AG09319 (cell line): ENCODE measurements at regions not wholly inside any gene's neighbourhood (a gene's known extent, or its start where the extent isn't known, plus 50 kb on each side); places are given as distances from the start of the nearest gene placed in this dataset.

ENCODE experiments used
- DNase-seq: peaks from one replicate; pipeline ENCODE4 v3.0.0-alpha.2; 2010; ENCODE audit warnings: low read depth; ENCODE audit errors: extremely low read depth
- TF ChIP-seq, protein P1 (sequence below): IDR thresholded peaks from 2 replicates; pipeline ENCODE4 v1.5.1; 2011; ENCODE audit warnings: low read depth, mild to moderate bottlenecking, inconsistent platforms, low read length, moderate library complexity

DNA sequence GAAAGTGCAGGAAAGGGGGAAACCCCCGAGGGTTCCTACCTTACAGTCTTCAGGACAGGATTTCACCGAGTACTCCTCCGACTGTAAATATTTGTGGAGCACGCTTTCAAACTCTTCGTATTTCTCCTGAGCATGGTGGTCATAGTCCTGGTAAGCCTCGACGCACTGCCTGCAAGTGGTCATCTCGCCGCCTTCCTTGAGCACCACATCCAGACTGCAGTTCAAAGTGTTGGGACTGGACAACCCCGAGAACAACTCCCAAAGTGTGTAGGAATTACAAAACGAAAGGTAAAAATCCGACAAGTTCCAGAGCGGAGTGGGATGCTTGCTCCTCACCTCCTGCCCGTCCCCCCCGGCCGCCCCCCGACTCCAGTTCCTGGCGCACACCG, 349.7 kb downstream of the LIG4 start:
- TF ChIP-seq, protein P1, sequence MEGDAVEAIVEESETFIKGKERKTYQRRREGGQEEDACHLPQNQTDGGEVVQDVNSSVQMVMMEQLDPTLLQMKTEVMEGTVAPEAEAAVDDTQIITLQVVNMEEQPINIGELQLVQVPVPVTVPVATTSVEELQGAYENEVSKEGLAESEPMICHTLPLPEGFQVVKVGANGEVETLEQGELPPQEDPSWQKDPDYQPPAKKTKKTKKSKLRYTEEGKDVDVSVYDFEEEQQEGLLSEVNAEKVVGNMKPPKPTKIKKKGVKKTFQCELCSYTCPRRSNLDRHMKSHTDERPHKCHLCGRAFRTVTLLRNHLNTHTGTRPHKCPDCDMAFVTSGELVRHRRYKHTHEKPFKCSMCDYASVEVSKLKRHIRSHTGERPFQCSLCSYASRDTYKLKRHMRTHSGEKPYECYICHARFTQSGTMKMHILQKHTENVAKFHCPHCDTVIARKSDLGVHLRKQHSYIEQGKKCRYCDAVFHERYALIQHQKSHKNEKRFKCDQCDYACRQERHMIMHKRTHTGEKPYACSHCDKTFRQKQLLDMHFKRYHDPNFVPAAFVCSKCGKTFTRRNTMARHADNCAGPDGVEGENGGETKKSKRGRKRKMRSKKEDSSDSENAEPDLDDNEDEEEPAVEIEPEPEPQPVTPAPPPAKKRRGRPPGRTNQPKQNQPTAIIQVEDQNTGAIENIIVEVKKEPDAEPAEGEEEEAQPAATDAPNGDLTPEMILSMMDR: no peak
- no peak for DNase-seq

DNA sequence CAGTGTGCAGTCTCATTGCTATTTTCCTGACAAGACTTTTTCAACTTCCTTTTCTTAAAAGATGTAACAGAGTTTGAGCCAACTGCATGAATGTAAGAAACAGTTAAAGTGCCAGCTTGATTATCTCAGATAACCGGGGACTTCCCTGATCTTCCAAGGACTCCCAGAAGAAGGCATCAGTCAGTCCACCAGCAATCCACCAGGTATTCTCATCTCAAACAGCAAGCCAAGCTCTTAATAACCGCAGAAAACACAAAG, 350.1 kb downstream of the LIG4 start:
- TF ChIP-seq, protein P1: no peak
- DNase-seq: no peak

DNA sequence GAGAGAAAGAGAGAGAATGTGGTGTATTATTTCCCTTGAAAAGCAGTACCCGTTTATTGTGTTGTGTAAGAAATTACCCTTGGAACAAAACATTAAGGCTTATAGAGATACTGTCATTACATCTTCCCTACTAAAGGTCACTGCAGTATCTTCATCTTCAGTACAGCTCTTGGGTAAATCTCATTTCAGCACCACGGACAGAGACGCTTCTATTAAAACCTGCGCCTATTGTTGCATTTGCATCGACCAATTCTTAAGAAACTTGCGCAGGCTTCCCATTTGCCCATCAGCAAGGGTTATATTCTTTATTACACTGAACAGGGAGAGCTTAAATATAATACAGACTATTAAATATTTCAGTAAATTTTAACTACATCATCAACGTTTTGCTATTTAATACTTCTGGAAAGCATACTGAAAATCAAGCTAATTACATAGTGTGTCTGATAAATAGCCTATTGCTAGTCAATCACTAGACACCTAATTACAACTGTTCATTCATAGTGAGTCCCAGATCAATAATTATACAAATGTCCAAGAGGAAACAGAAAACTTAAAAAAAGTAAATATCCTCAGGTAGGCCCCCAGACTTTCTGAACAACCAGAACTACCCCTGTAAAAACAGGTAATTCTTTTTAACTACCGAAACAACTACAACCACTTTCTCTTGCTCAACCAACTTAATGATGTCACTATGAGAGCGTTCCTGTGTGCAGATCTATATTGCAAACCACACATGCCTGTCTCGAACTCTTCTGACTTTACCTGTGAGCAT, 350.6 kb downstream of the LIG4 start:
- DNase-seq: no peak
- TF ChIP-seq, protein P1: no peak

DNA sequence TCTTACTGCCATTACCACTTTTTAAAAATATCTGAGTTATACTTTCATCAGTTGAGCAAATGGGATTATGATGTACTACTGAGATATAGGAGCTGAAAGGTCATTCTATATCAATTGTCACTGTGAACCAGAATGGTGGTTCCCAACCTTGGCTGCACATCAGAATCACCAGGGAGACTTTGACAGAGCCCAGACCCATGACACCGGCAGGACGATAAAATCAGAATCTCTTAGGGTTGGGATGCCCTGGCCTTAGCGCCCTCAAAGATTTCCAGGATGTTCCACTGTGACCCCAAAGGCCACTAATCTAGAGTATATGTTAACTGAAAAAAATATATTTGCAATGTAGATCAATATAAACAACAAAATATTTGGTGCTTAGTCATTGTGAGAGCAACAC, 355.1 kb downstream of the LIG4 start:
- no peak for DNase-seq
- TF ChIP-seq, protein P1: no peak

DNA sequence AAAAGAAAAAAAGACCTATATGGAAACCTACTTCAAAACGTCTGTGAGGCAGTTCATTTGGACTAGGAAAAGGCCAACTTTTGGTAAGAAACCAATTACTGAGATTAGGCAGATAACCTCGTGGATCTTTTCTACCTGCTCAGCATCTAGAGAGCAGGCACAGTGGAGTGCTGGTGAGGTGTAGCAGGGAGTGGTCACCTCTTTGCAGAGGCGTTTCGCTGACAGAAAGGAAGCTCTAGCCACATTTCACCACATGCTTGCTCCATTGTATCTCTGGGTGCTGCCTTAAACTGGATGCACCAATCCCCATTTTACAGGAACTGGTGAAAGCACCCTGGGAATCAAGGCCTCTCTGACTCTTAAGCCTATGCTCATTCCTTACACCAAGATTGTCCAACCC, 360.5 kb downstream of the LIG4 start:
- TF ChIP-seq, protein P1: no peak
- no peak for DNase-seq

DNA sequence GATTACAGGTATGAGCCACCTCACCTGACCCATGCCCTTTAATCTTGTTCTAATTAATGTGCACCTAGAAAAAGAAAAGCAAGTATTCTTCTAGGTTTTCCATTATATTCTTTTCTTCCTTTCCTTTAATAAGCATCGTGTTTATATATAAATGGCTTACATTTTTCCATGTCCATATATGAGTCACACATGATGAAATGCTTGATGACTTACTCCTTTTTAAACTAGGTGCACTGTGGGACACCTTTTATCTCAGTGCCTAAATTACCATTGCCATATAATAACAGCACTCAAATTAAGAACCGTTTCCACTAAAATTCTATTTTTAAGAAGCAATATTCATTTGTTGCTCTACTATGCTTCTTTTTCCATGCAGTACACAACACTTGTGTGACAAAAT, 363.3 kb downstream of the LIG4 start:
- no peak for DNase-seq
- TF ChIP-seq, protein P1: no peak

DNA sequence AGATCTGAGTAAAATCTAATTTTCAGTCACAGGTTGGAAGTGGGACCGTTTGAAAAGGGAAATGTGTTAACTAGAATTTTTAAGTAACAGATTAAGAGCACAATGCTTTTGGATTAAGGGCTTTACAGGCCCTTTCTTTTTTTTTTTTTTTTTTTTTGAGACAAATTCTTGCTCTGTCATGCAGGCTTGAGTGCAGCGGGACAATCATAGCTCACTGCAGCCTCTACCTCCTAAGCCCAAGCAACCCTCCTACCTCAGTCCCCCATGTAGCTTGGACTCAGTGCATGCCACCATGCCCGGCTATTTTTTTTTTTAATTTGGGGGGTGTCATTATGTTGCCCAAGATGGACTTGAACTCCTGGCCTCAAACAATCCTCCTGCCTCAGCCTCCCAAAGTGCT, 363.7 kb downstream of the LIG4 start:
- DNase-seq: no peak
- TF ChIP-seq, protein P1: no peak
